ENCODE measurements at regions not wholly inside any gene's neighbourhood (a gene's known extent, or its start where the extent isn't known, plus 50 kb on each side); places are given as distances from the start of the nearest gene placed in this dataset.
A peak's percentile ranks its signal among the peaks of the same experiment; 100 is the strongest.

GRCh38 chr2:180124273-180125139 lies 117.4 kb upstream of the CWC22 start:
- peak; percentile 14 for DNase-seq

- DNase-seq = no peak
Measured at GRCh38 chr2:180122874-180123273, 115.8 kb upstream of the CWC22 start.

GRCh38 chr2:180115675-180116074 lies 108.6 kb upstream of the CWC22 start:
- no peak for DNase-seq

GRCh38 chr2:180115269-180115668 lies 108.2 kb upstream of the CWC22 start:
- DNase-seq = no peak

GRCh38 chr2:180111901-180112300 lies 104.8 kb upstream of the CWC22 start:
- no peak for DNase-seq

GRCh38 chr2:180110469-180110868 lies 103.4 kb upstream of the CWC22 start:
- DNase-seq = no peak

GRCh38 chr2:180101846-180102245 lies 94.7 kb upstream of the CWC22 start:
- DNase-seq = no peak

- no peak for DNase-seq
Measured at GRCh38 chr2:180099308-180099707, 92.2 kb upstream of the CWC22 start.

GRCh38 chr2:180085144-180085543 lies 78.0 kb upstream of the CWC22 start:
- DNase-seq = no peak

GRCh38 chr2:180077295-180077906 lies 70.3 kb upstream of the CWC22 start:
- no peak for DNase-seq

- no peak for DNase-seq
Measured at GRCh38 chr2:180075870-180076269, 68.8 kb upstream of the CWC22 start.

- DNase-seq = no peak
Measured at GRCh38 chr2:180071797-180072196, 64.7 kb upstream of the CWC22 start.

GRCh38 chr2:180063494-180064092 lies 56.5 kb upstream of the CWC22 start:
- no peak for DNase-seq

GRCh38 chr2:180062178-180062577 lies 55.1 kb upstream of the CWC22 start:
- no peak for DNase-seq

GRCh38 chr2:180061546-180061945 lies 54.4 kb upstream of the CWC22 start:
- no peak for DNase-seq

- no peak for DNase-seq
Measured at GRCh38 chr2:180061085-180061484, 54.0 kb upstream of the CWC22 start.

- DNase-seq = no peak
Measured at GRCh38 chr2:180058993-180059392, 51.9 kb upstream of the CWC22 start.

- DNase-seq = no peak
Measured at GRCh38 chr2:180057706-180058412, 50.8 kb upstream of the CWC22 start.
